GM12878 (cell line): ENCODE measurements at regions not wholly inside any gene's neighbourhood (a gene's known extent, or its start where the extent isn't known, plus 50 kb on each side); places are given as distances from the start of the nearest gene placed in this dataset.

Experiments used
- ATF7 ChIP-seq: fragments of 450-650 bp; IDR thresholded peaks from 2 replicates; pipeline ENCODE4 v1.6.1; 2016; ENCODE audit warnings: low read depth, mild to moderate bottlenecking
- CBX5 ChIP-seq: sonication (generic); IDR thresholded peaks from 2 replicates; pipeline ENCODE4 v1.6.1; 2016; ENCODE audit warnings: low read depth, moderate library complexity, mild to moderate bottlenecking, inconsistent platforms
- CHD4 ChIP-seq: fragments of 200-600 bp; sonication (generic); IDR thresholded peaks from 2 replicates; pipeline ENCODE4 v1.6.1; 2016; ENCODE audit warnings: mild to moderate bottlenecking
- CTCF ChIP-seq, 3 experiments: IDR thresholded peaks in 2 of 3; conservative IDR thresholded peaks in 1 of 3; 2 replicates each; pipeline ENCODE4 v1.5.1; 2011; ENCODE audit warnings: low read depth in 3 of 3, low read length in 3 of 3, mild to moderate bottlenecking in 3 of 3, control low read depth in 2 of 3, moderate library complexity in 2 of 3, inconsistent platforms in 1 of 3, mixed read lengths in 1 of 3; ENCODE audit not compliant: control insufficient read depth in 2 of 3, insufficient read depth in 1 of 3; ENCODE audit errors: extremely low read depth in 1 of 3
- E2F8 ChIP-seq: fragments of 450-650 bp; IDR thresholded peaks from 2 replicates; pipeline ENCODE4 v1.6.1; 2018; ENCODE audit warnings: mild to moderate bottlenecking, low read depth, moderate library complexity; ENCODE audit not compliant: partially characterized antibody
- EP300 ChIP-seq, 2 experiments: fragments of 150-350 bp in 1 of 2; IDR thresholded peaks; 2 replicates each; pipeline ENCODE4 v1.6.1; 2011 to 2012; ENCODE audit warnings: low read depth in 2 of 2, low read length in 2 of 2, borderline replicate concordance in 1 of 2, improper control_type of control experiment in 1 of 2, inconsistent platforms in 1 of 2; ENCODE audit not compliant: control insufficient read depth in 1 of 2
- ETV6 ChIP-seq, 2 experiments: fragments of 450-650 bp in 1 of 2; IDR thresholded peaks in 1 of 2; conservative IDR thresholded peaks in 1 of 2; 2 replicates each; pipeline ENCODE4 v1.6.1; 2014; ENCODE audit warnings: antibody characterized with exemption in 1 of 2, borderline replicate concordance in 1 of 2, low read depth in 1 of 2, mild to moderate bottlenecking in 1 of 2, moderate library complexity in 1 of 2
- FOXK2 ChIP-seq: fragments of 450-650 bp; IDR thresholded peaks from 2 replicates; pipeline ENCODE4 v1.6.1; 2017; ENCODE audit warnings: mild to moderate bottlenecking, moderate library complexity
- GABPA ChIP-seq: IDR thresholded peaks from 2 replicates; pipeline ENCODE4 v1.6.1; 2014; ENCODE audit warnings: antibody characterized with exemption, low read depth, mild to moderate bottlenecking, inconsistent platforms
- MEF2B ChIP-seq: fragments of 450-650 bp; IDR thresholded peaks from 2 replicates; pipeline ENCODE4 v1.6.1; 2018; ENCODE audit warnings: mild to moderate bottlenecking, moderate library complexity; ENCODE audit not compliant: partially characterized antibody, poor library complexity, severe bottlenecking
- MYB ChIP-seq: fragments of 150-350 bp; IDR thresholded peaks from 2 replicates; pipeline ENCODE4 v1.6.1; 2014; ENCODE audit warnings: mild to moderate bottlenecking, low read depth, low read length, borderline replicate concordance
- NBN ChIP-seq: fragments of 450-650 bp; IDR thresholded peaks from 2 replicates; pipeline ENCODE4 v1.6.1; 2016
- NR2C1 ChIP-seq: fragments of 450-650 bp; IDR thresholded peaks from 2 replicates; pipeline ENCODE4 v1.6.1; 2017; ENCODE audit warnings: antibody characterized with exemption, mild to moderate bottlenecking, moderate library complexity
- SKIL ChIP-seq: fragments of 450-650 bp; IDR thresholded peaks from 2 replicates; pipeline ENCODE4 v1.6.1; 2017; ENCODE audit warnings: mild to moderate bottlenecking, low read depth, inconsistent platforms; ENCODE audit not compliant: poor library complexity, severe bottlenecking
- STAT1 ChIP-seq: fragments of 450-650 bp; conservative IDR thresholded peaks from 2 replicates; pipeline ENCODE4 v1.6.1; 2014; ENCODE audit warnings: antibody characterized with exemption, mild to moderate bottlenecking
- ZBTB40 ChIP-seq: fragments of 450-650 bp; IDR thresholded peaks from 2 replicates; pipeline ENCODE4 v1.6.1; 2016; ENCODE audit warnings: mild to moderate bottlenecking, moderate library complexity, borderline replicate concordance

- TF ChIP-seq ETV6 (conservative IDR thresholded peaks at IDR 0.05 in 1 of 2, IDR thresholded peaks at IDR 0.05 in 1 of 2; ENCODE audit: borderline replicate concordance in 1 of 2, low read depth in 1 of 2) (no peak), FOXK2 (no peak), ATF7 (peak; percentile 30; the same call in 1 of the 2 replicates), NR2C1 (no peak), MEF2B (no peak), CTCF (IDR thresholded peaks at IDR 0.05 in 2 of 3, conservative IDR thresholded peaks at IDR 0.05 in 1 of 3; ENCODE audit: control insufficient read depth in 2 of 3, extremely low read depth in 1 of 3, insufficient read depth in 1 of 3, low read depth in 3 of 3, low read length in 3 of 3) (no peak), CHD4 (no peak), SKIL (no peak), STAT1 (no peak), MYB (no peak), CBX5 (no peak), NBN (no peak), E2F8 (no peak), EP300 (IDR thresholded peaks at IDR 0.05; ENCODE audit: borderline replicate concordance in 1 of 2, control insufficient read depth in 1 of 2, low read depth in 2 of 2, low read length in 2 of 2) (peak in 1 of 2 experiments; percentile 45; a peak in 1 of 4 replicates), ZBTB40 (no peak), GABPA (no peak)
Observed at GRCh38 chr2:7436096-7436906, 519.1 kb downstream of the RNF144A start (continued).
